ENCODE measurements at regions not wholly inside any gene's neighbourhood (a gene's known extent, or its start where the extent isn't known, plus 50 kb on each side); places are given as distances from the start of the nearest gene placed in this dataset.

- no peaks in the 10 kb centered on the region for H3K9me3 ChIP-seq
- no peaks in the 10 kb centered on the region for H3K36me3 ChIP-seq
- no peak for TF ChIP-seq POLR2A (IDR thresholded peaks at IDR 0.05)
- TF ChIP-seq CTCF (IDR thresholded peaks at IDR 0.05), result no peak
- no peak overlapping the region for H3K4me3 ChIP-seq
- no peaks in the 10 kb centered on the region for H3K4me1 ChIP-seq
- WGBS, 2 donors, result 55 to 78% methylated on average over 2 of the region's 2 CpGs
- DNase-seq, result no peak
- H3K27me3 ChIP-seq, result no peaks in the 10 kb centered on the region
- intact Hi-C loops (cut with DNase I), result no loop called here
- H3K27ac ChIP-seq, result no peak overlapping the region
Measured at GRCh38 chr10:53597835-53598251, 825.3 kb upstream of the MBL2 start.

- Histone ChIP-seq H3K9me3 (no peaks in the 10 kb centered on the region), H3K27ac (no peak overlapping the region), H3K36me3 (no peaks in the 10 kb centered on the region), H3K4me3 (no peak overlapping the region), H3K27me3 (no peaks in the 10 kb centered on the region), H3K4me1 (no peaks in the 10 kb centered on the region)
- intact Hi-C loops (cut with DNase I), result no loop called here
- no peak for DNase-seq
- WGBS, 2 donors, result 88 to 94% methylated on average over 2 of the region's 2 CpGs
- TF ChIP-seq CTCF (IDR thresholded peaks at IDR 0.05) (no peak), POLR2A (IDR thresholded peaks at IDR 0.05) (no peak)
Measured at GRCh38 chr10:53580465-53580864, 807.9 kb upstream of the MBL2 start.

GRCh38 chr10:53579773-53580172 is 807.2 kb upstream of the MBL2 start:
- intact Hi-C loops (cut with DNase I), result no loop called here
- H3K27me3 ChIP-seq, result no peaks in the 10 kb centered on the region
- H3K4me3 ChIP-seq, result no peak overlapping the region
- WGBS, 2 donors, result 45 to 62% methylated on average over 1 of the region's 1 CpG
- H3K27ac ChIP-seq, result no peak overlapping the region
- no peaks in the 10 kb centered on the region for H3K36me3 ChIP-seq
- H3K4me1 ChIP-seq, result no peaks in the 10 kb centered on the region
- TF ChIP-seq CTCF (IDR thresholded peaks at IDR 0.05), result no peak
- no peak for TF ChIP-seq POLR2A (IDR thresholded peaks at IDR 0.05)
- DNase-seq, result no peak
- no peaks in the 10 kb centered on the region for H3K9me3 ChIP-seq

- H3K9me3 ChIP-seq, result no peaks in the 10 kb centered on the region
- no peaks in the 10 kb centered on the region for H3K36me3 ChIP-seq
- H3K4me1 ChIP-seq, result no peaks in the 10 kb centered on the region
- no peak overlapping the region for H3K27ac ChIP-seq
- no peak for TF ChIP-seq CTCF (IDR thresholded peaks at IDR 0.05)
- TF ChIP-seq POLR2A (IDR thresholded peaks at IDR 0.05), result no peak
- H3K27me3 ChIP-seq, result no peaks in the 10 kb centered on the region
- H3K4me3 ChIP-seq, result no peak overlapping the region
- no peak for DNase-seq
- intact Hi-C loops (cut with DNase I), result no loop called here
- 47 to 56% methylated on average over 3 of the region's 3 CpGs for WGBS, 2 donors
Measured at GRCh38 chr10:53574024-53574423, 801.4 kb upstream of the MBL2 start.

- Histone ChIP-seq H3K27ac (no peak overlapping the region), H3K4me1 (no peaks in the 10 kb centered on the region), H3K9me3 (no peaks in the 10 kb centered on the region), H3K4me3 (no peak overlapping the region), H3K27me3 (no peaks in the 10 kb centered on the region), H3K36me3 (no peaks in the 10 kb centered on the region)
- DNase-seq, result no peak
- no peak for TF ChIP-seq CTCF (IDR thresholded peaks at IDR 0.05)
- no peak for TF ChIP-seq POLR2A (IDR thresholded peaks at IDR 0.05)
- intact Hi-C loops (cut with DNase I), result no loop called here
Measured at GRCh38 chr10:53573498-53573897, 800.9 kb upstream of the MBL2 start.

Data from esophagus squamous epithelium (tissue), 5 donors.